GM03348 (cell line): ENCODE measurements at regions not wholly inside any gene's neighbourhood (a gene's known extent, or its start where the extent isn't known, plus 50 kb on each side); places are given as distances from the start of the nearest gene placed in this dataset.

Experiments used
- DNase-seq: peaks from one replicate; pipeline ENCODE4 v3.0.0; 2012; ENCODE audit warnings: low spot score

DNA sequence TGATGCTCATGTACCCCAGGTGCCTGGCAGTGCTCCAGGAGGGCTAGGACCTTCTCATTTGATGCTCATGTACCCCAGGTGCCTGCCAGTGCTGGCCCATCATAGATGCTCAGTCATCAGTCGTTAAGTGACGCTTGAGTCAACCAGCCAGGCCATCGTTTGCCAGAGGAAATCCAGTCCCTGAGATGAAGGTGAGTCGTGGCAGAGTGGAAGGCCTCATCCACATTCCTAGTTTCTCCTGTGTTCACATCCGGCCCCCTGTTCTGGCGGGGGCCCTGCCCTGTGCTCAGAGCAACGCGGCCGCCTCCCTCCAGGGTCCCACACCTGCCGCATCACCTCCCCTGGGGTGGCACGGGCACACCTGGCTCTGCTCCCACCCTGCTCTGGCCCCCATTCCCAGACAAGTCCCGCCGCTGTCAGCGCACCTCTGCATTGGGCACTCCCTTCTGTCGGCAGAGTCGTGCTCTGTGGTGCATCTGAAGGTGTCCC lies 279.9 kb downstream of the BRD1 start:
- DNase-seq, result no peak

- no peak for DNase-seq
These were observed 280.7 kb downstream of the BRD1 start for GRCh38 chr22:49546811-49547585.

DNA sequence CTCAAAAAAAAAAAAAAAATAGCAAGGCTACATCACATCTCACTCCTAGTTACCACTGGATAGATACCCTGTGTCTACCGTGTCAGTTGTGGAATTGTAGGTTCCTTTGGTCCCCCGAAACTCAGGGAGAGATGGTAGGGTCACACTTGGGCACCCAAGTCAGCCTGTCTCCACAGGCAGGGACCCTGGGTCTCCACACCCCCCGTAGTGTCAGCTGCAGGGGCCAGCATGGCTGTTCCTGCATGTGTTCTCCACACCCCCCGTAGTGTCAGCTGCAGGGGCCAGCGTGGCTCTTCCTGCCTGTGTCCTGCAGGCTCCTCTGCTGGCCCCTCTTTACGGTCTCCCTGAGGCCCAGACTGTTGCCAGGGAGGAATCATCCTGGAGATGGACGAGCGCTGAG lies 282.1 kb downstream of the BRD1 start:
- no peak for DNase-seq

DNA sequence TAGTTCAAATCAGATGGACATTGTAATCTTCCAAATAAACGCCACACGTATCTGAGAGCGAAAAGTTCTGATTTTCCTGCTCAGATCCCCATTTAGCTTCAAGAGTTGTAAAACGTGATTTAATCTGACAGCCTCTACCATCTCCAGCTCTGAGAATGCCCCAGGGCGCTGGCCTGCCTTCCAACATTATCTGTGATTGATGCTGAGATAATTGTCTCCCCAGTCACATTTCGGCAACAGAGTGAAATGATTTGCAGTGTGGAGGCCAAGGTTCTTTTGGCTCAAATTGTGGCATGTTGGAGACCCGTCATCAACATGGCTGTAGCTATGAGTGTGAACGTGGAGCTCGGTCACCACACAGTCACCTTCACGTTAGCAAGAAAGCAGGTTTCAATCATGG lies 283.4 kb downstream of the BRD1 start:
- no peak for DNase-seq

DNA sequence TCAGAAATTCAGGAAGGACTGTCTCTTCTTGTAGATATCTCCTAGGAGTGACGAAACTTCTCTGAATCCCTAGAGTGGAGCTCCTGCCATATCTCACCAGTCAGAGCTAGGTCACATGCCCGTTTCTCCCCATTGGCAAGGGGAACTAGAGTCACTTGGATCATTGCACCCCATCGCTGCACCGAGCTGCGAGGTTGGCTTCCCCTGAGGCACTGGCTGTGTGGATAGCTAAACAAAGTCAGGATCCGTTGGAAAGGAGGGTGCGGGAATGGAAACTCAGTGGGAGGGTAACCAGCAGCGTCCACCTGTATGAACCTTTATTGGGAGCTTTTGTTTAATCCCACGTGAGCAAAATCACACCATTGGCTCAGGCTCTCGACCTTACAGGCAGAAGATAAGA lies 283.8 kb downstream of the BRD1 start:
- no peak for DNase-seq

- no peak for DNase-seq
These were observed 285.9 kb downstream of the BRD1 start for GRCh38 chr22:49541693-49542230.

- no peak for DNase-seq
These were observed 286.6 kb downstream of the BRD1 start for GRCh38 chr22:49540913-49541692.

DNA sequence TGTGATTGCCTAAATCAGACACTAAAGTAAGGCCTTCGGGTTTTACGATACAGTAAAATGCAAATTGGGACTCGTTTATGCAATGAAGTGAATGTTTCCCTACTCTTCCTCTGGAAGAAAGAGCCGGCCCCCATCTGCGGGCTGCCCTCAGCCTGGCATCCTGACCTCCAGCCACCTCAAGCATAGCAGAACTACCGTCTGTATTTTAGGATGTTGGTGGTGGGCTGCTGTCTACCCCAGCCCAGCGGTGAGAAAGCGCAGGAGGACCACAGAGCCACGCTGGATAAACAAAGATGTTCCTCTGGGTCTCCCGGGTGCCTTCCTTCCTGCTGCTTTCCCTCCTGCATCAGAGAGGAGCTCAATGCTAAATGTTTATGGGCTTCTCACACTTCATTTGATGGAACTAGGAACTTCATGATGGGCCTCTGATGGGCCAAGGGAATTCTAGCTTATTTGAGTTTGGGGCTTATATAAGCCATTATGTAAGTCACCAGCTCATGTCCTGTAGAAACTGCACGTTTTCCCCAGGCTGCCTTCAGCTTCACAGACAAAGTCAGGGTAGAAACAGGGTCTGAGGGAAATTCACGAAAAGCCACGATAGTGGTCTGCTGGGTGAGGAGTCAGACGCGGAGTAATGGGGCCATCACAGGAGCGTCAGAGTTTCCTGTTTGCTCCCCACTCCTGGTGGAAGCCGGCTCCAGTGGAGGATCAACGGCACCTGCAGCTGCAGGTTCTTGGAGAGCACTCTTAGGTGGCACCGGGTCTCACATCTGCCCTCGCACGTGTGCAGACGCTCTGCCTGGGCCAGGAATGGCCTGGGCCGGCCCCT lies 287.4 kb downstream of the BRD1 start:
- no peak for DNase-seq

GRCh38 chr22:49538006-49538405 lies 289.7 kb downstream of the BRD1 start:
- DNase-seq, result no peak

GRCh38 chr22:49536571-49537131 lies 291.0 kb downstream of the BRD1 start:
- DNase-seq, result no peak

- no peak for DNase-seq
These were observed 292.0 kb downstream of the BRD1 start for GRCh38 chr22:49535527-49536125.

DNA sequence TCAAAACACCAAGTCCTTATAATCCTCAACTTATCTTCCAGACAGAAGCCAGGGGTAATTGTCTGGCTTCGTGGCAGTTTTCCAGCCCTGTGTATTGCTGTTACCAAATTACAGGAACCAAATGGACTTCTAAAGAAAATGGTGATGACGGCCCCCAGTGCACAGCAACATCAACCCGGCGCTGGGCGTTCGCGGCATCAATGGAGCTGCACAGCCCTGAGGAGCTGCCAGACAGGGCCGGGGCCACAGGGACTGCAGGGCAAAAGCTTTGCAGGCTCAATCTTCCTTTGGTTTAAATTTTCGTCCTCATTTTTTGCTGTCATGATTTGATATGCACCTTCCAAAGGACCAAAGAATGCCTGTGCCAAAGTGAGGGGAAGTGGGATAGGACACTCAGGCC lies 292.5 kb downstream of the BRD1 start:
- no peak for DNase-seq

GRCh38 chr22:49534386-49534785 lies 293.3 kb downstream of the BRD1 start:
- no peak for DNase-seq

GRCh38 chr22:49533886-49534285 lies 293.8 kb downstream of the BRD1 start:
- no peak for DNase-seq

- DNase-seq, result no peak
These were observed 294.5 kb downstream of the BRD1 start for GRCh38 chr22:49532869-49533802.

DNA sequence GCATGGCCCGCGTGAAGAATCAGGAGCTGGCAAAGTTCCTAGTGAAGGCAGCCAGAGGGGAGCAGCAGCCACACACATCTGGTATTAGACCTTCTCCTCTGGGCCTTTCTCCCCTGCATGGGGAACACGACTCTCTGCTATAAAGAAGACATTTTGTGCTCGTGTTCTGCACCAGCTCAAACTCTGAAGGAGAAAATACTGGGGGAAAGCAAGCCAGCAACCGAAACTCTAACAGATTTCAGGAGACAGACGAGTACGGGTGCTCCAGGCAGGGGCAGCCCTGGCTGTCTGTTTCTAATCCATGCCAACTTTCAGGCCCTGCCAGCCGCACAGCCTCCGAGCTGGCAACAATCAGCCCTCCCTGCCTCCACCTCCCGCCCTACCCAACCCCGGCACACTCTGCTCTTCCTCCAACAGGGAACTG lies 296.3 kb downstream of the BRD1 start:
- DNase-seq, result no peak

DNA sequence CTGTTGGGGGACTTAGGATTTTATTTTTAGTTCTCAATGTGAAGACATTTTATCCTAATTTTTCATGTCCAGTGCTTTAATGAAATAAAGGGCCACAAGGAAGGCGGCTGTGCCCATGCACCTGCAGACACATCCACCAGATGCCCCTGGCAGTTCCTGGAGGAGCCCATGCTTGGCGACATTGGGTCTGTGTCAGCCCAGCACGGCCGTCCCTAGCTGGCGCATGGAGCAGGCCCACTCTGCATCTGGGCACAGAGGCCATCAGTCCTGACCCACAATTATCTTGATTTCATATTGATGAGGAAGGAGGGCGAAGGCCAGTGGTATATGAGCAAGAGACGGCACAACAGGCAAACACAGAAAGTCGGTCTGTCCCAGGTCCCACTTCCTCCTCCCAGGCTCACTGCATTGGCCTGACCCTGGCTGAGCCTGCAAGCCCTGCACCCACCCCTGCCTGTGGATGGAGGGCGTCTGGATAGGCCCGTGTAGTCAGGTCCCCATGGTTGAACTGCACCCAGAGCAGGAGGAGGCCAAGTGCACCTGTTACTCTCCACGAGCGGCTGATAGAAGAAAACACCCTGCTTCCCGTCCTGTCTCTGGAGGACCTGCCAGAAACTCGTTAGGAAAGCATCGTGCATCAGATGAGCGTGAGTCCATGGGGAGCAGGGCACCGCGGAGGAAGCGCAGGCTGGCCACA lies 296.9 kb downstream of the BRD1 start:
- DNase-seq, result no peak

- no peak for DNase-seq
These were observed 299.3 kb downstream of the BRD1 start for GRCh38 chr22:49528420-49528720.

- no peak for DNase-seq
These were observed 299.9 kb downstream of the BRD1 start for GRCh38 chr22:49527611-49528419.
